Upper lobe of left lung (tissue), 4 donors: ENCODE measurements at regions not wholly inside any gene's neighbourhood (a gene's known extent, or its start where the extent isn't known, plus 50 kb on each side); places are given as distances from the start of the nearest gene placed in this dataset.

Source experiments
- POLR2A ChIP-seq, 4 donors: fragments of 450-650 bp; IDR thresholded peaks; one replicate each; pipeline ENCODE4 v1.5.1; 2016 to 2017; ENCODE audit warnings: antibody characterized with exemption in 4 of 4, mild to moderate bottlenecking in 2 of 4
- POLR2AphosphoS5 ChIP-seq, 2 donors: sonication (generic); formaldehyde crosslinking; IDR thresholded peaks; one replicate each; pipeline ENCODE4 v1.5.1; 2017; ENCODE audit warnings: antibody characterized with exemption in 2 of 2

DNA sequence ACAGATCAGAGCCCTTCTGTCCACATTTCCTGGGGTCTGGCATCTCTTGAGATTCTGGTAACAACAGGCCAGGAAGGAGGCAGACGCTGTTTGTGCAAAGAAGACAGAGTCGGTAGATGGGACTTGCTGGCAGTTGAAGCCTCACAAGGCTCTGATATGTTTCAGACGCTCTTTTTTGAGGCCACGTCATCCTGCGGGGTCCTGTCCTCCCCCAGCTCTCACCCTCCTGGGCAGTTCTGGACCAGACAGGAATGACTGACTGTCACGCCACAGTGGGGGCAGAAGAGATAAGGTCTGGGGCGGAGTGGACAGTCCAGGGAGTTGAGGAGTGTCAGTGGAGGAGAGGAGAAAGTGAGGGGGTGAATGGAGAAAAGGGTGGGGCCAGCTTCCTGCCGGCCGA is 87.1 kb upstream of the SULF2 start:
- TF ChIP-seq POLR2A (IDR thresholded peaks at IDR 0.05) (no peak), POLR2AphosphoS5 (IDR thresholded peaks at IDR 0.05) (no peak)
